ENCODE measurements at regions not wholly inside any gene's neighbourhood (a gene's known extent, or its start where the extent isn't known, plus 50 kb on each side); places are given as distances from the start of the nearest gene placed in this dataset.

GRCh38 chr9:13387734-13388067, 108.2 kb upstream of the MPDZ start:
- TF ChIP-seq REST (IDR thresholded peaks at IDR 0.05; ENCODE audit: low read depth) (no peak), YY1 (IDR thresholded peaks at IDR 0.05; ENCODE audit: low read depth) (no peak), MAX (IDR thresholded peaks at IDR 0.05) (no peak), EP300 (IDR thresholded peaks at IDR 0.05; ENCODE audit: borderline replicate concordance) (no peak), FOXM1 (IDR thresholded peaks at IDR 0.05; ENCODE audit: borderline replicate concordance, low read depth) (no peak), CREB1 (IDR thresholded peaks at IDR 0.05; ENCODE audit: low read depth) (no peak), USF1 (IDR thresholded peaks at IDR 0.05) (no peak), NFIC (IDR thresholded peaks at IDR 0.05) (no peak), RAD21 (IDR thresholded peaks at IDR 0.05; ENCODE audit: low read depth) (no peak), CEBPB (IDR thresholded peaks at IDR 0.05) (no peak), TAF1 (IDR thresholded peaks at IDR 0.05; ENCODE audit: low read depth) (no peak)
